ENCODE measurements at regions not wholly inside any gene's neighbourhood (a gene's known extent, or its start where the extent isn't known, plus 50 kb on each side); places are given as distances from the start of the nearest gene placed in this dataset.

- POLR2A ChIA-PET, result no interaction called here
- ATAC-seq (no peak), DNase-seq (no peak)
- Mint-ChIP-seq H3K9me3 (no peaks in the 10 kb centered on the region), H3K4me1 (ENCODE audit: low read depth) (no peaks in the 10 kb centered on the region), H3K4me3 (no peak overlapping the region), H3K36me3 (ENCODE audit: low read depth) (no peaks in the 10 kb centered on the region), H3K27me3 (no peaks in the 10 kb centered on the region), H3K27ac (no peak overlapping the region)
- intact Hi-C loops (cut with micrococcal nuclease), result no loop called here
- CTCF ChIA-PET, result no interaction called here
- no peak for TF ChIP-seq CTCF (IDR thresholded peaks at IDR 0.05)
Observed at GRCh38 chr13:68293631-68294030, 1063.5 kb upstream of the PCDH9 start.

DNA sequence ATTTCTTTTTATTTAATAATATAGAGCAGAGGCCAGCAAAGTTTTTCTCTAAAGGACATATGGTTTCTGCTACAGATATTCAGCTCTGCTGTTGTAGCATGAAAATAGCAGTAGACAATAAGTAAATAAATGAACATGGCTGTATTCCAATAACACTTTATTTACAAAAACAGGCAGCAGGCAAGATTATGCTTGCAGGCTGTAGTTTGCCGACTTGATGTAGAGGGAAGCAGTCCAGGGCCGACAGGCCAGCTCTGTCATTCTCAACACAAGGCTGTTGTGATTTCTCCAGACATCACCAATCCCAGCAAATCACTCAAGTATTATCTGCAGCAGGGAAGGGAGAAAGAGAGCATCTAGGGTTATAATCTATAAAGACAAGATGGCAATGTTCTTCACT is 1062.5 kb upstream of the PCDH9 start:
- TF ChIP-seq CTCF (IDR thresholded peaks at IDR 0.05), result no peak
- no peaks in the 10 kb centered on the region for H3K9me3 Mint-ChIP-seq
- H3K36me3 Mint-ChIP-seq (ENCODE audit: low read depth), result no peaks in the 10 kb centered on the region
- no peaks in the 10 kb centered on the region for H3K27me3 Mint-ChIP-seq
- intact Hi-C loops (cut with micrococcal nuclease), result no loop called here
- ATAC-seq (no peak), DNase-seq (no peak)
- H3K4me3 Mint-ChIP-seq, result no peak overlapping the region
- ChIA-PET CTCF (no interaction called here), POLR2A (no interaction called here)
- no peaks in the 10 kb centered on the region for H3K4me1 Mint-ChIP-seq (ENCODE audit: low read depth)
- H3K27ac Mint-ChIP-seq, result no peak overlapping the region

- ChIA-PET POLR2A (no interaction called here), CTCF (no interaction called here)
- intact Hi-C loops (cut with micrococcal nuclease), result no loop called here
- Mint-ChIP-seq H3K4me1 (ENCODE audit: low read depth) (no peaks in the 10 kb centered on the region), H3K4me3 (no peak overlapping the region), H3K9me3 (no peaks in the 10 kb centered on the region), H3K27me3 (no peaks in the 10 kb centered on the region), H3K27ac (no peak overlapping the region), H3K36me3 (ENCODE audit: low read depth) (no peaks in the 10 kb centered on the region)
- no peak for ATAC-seq
- no peak for TF ChIP-seq CTCF (IDR thresholded peaks at IDR 0.05)
- no peak for DNase-seq
Observed at GRCh38 chr13:68291595-68291994, 1061.5 kb upstream of the PCDH9 start.

GRCh38 chr13:68275758-68276157 is 1045.6 kb upstream of the PCDH9 start:
- TF ChIP-seq CTCF (IDR thresholded peaks at IDR 0.05), result no peak
- CTCF ChIA-PET, result no interaction called here
- POLR2A ChIA-PET, result no interaction called here
- intact Hi-C loops (cut with micrococcal nuclease), result no loop called here
- Mint-ChIP-seq H3K9me3 (peaks cover 28% of the 10 kb centered on the region), H3K4me1 (ENCODE audit: low read depth) (no peaks in the 10 kb centered on the region), H3K27me3 (no peaks in the 10 kb centered on the region), H3K36me3 (ENCODE audit: low read depth) (no peaks in the 10 kb centered on the region), H3K4me3 (no peak overlapping the region), H3K27ac (no peak overlapping the region)
- ATAC-seq (no peak), DNase-seq (no peak)

- Mint-ChIP-seq H3K9me3 (peaks cover 31% of the 10 kb centered on the region), H3K27ac (no peak overlapping the region), H3K36me3 (ENCODE audit: low read depth) (no peaks in the 10 kb centered on the region), H3K4me1 (ENCODE audit: low read depth) (no peaks in the 10 kb centered on the region), H3K4me3 (no peak overlapping the region), H3K27me3 (no peaks in the 10 kb centered on the region)
- no peak for ATAC-seq
- TF ChIP-seq CTCF (IDR thresholded peaks at IDR 0.05), result no peak
- CTCF ChIA-PET, result interaction anchor here (1.2 kb wide), 1 partner anchor 9 kb away, joined by 3 read pairs; no protein-coding TSS in a partner anchor
- POLR2A ChIA-PET, result no interaction called here
- intact Hi-C loops (cut with micrococcal nuclease), result no loop called here
- no peak for DNase-seq
Observed at GRCh38 chr13:68272652-68273051, 1042.5 kb upstream of the PCDH9 start.

Data from activated CD8-positive, alpha-beta T cell treated with anti-CD3 and anti-CD28 coated beads for 36 hours (primary cell).